ENCODE measurements at regions not wholly inside any gene's neighbourhood (a gene's known extent, or its start where the extent isn't known, plus 50 kb on each side); places are given as distances from the start of the nearest gene placed in this dataset.

- Histone ChIP-seq H3K79me2 (ENCODE audit: control insufficient read depth, insufficient read depth, low read length) (no peaks in the 10 kb centered on the region), H3K9me3 (replicated peaks; ENCODE audit: control insufficient read depth, insufficient read depth, low read length) (no peaks in the 10 kb centered on the region), H3K4me2 (ENCODE audit: control insufficient read depth, insufficient read depth) (no peak overlapping the region), H3K4me1 (ENCODE audit: control insufficient read depth, insufficient read depth, low read length) (no peaks in the 10 kb centered on the region), H2AFZ (ENCODE audit: control insufficient read depth, low read depth, low read length) (no peak overlapping the region), H3K27ac (ENCODE audit: control insufficient read depth, insufficient read depth) (no peak overlapping the region), H3K4me3 (no peak overlapping the region), H3K9ac (ENCODE audit: control insufficient read depth, insufficient read depth, low read length) (no peak overlapping the region), H3K27me3 (replicated peaks in 1 of 2; ENCODE audit: control insufficient read depth in 2 of 2, insufficient read depth in 2 of 2, low read length in 1 of 2) (peaks cover 0 to 3% of the 10 kb centered on the region in 2 experiments; a peak in 2 of 4 replicates), H3K36me3 (ENCODE audit: control insufficient read depth in 2 of 2, insufficient read depth in 2 of 2, low read length in 1 of 2) (no peaks in the 10 kb centered on the region), H4K20me1 (ENCODE audit: control insufficient read depth, insufficient read depth) (no peaks in the 10 kb centered on the region)
- DNase-seq (ENCODE audit: low read depth, low spot score): no peak
- ATAC-seq: no peak
- RAD21 ChIA-PET (ENCODE audit: unreplicated experiment): no interaction called here
- POLR2A ChIA-PET: interaction anchor here (0.5 kb wide), 1 partner anchor 170 kb away, joined by 5 read pairs; no protein-coding TSS in a partner anchor
- 36% methylated on average over 3 of the region's 3 CpGs for WGBS (ENCODE audit: insufficient coverage, insufficient replicate concordance, low lambda C conversion rate, missing lambda C conversion rate)
- in situ Hi-C loops (cut with MboI): no loop called here
- intact Hi-C loops (cut with micrococcal nuclease; ENCODE audit: unreplicated experiment): no loop called here
- no peak for TF ChIP-seq TCF12 (IDR thresholded peaks at IDR 0.05; ENCODE audit: low read depth, low read length)
- TF ChIP-seq RAD21 (IDR thresholded peaks at IDR 0.05; ENCODE audit: insufficient read depth, low read depth, low read length): no peak
- no peak for TF ChIP-seq ATF7 (IDR thresholded peaks at IDR 0.05; ENCODE audit: low read depth)
- TF ChIP-seq POU2F2 (IDR thresholded peaks at IDR 0.05; ENCODE audit: borderline replicate concordance, low read depth, low read length): no peak
- no peak for TF ChIP-seq STAT1 (conservative IDR thresholded peaks at IDR 0.05)
- TF ChIP-seq SREBF2 (IDR thresholded peaks at IDR 0.05; ENCODE audit: low read length): no peak
- TF ChIP-seq CREM (IDR thresholded peaks at IDR 0.05; ENCODE audit: low read depth): no peak
- no peak for TF ChIP-seq CEBPB (IDR thresholded peaks at IDR 0.05; ENCODE audit: borderline replicate concordance in 1 of 2, low read depth in 2 of 2, low read length in 2 of 2)
- TF ChIP-seq NFXL1 (IDR thresholded peaks at IDR 0.05; ENCODE audit: borderline replicate concordance): no peak
- TF ChIP-seq, protein P1, sequence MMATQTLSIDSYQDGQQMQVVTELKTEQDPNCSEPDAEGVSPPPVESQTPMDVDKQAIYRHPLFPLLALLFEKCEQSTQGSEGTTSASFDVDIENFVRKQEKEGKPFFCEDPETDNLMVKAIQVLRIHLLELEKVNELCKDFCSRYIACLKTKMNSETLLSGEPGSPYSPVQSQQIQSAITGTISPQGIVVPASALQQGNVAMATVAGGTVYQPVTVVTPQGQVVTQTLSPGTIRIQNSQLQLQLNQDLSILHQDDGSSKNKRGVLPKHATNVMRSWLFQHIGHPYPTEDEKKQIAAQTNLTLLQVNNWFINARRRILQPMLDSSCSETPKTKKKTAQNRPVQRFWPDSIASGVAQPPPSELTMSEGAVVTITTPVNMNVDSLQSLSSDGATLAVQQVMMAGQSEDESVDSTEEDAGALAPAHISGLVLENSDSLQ (IDR thresholded peaks at IDR 0.05): no peak
- CTCF ChIA-PET: interaction anchor here (2.5 kb wide), 1 partner anchor 66 kb away, joined by 8 read pairs; the partner anchor contains the start of gene HAO2
- SMC1A ChIA-PET (ENCODE audit: uncharacterized antibody, unreplicated experiment): interaction anchor here (1.4 kb wide), 1 partner anchor 69 kb away, joined by 3 read pairs; no protein-coding TSS in a partner anchor
- no peak for FAIRE-seq
- no TSS peak for BruUV-seq (replicated peaks)
Measured at GRCh38 chr1:119302011-119302410, 66.6 kb upstream of the HAO2 start.

All from GM12878 (cell line).